ENCODE measurements at regions not wholly inside any gene's neighbourhood (a gene's known extent, or its start where the extent isn't known, plus 50 kb on each side); places are given as distances from the start of the nearest gene placed in this dataset.

DNA sequence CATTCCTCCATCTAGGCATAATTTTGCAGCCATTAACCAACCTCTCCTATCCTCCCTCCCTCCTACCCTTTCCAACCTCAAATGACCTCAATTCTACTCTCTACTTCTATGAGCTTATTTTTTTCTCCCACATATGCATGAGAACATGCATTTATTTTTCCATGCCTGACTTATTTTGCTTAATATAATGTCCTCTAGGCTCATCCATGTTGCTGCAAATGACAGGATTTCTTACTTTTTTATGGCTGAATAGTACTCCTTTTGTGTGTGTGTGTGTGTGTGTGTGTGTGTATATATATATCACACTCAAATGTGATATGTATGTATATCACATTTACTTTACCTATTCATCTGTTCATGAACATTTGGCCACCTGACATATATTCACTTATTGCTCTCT lies 339.4 kb downstream of the SIPA1L2 start:
- Histone ChIP-seq H3K36me3 (replicated peaks; ENCODE audit: insufficient read depth, low read length) (no peaks in the 10 kb centered on the region), H4K20me1 (ENCODE audit: insufficient read depth, low read length) (no peaks in the 10 kb centered on the region), H3K4me2 (ENCODE audit: low read depth, low read length) (no peak overlapping the region), H3K4me3 (ENCODE audit: low read length) (no peak overlapping the region), H3F3A (ENCODE audit: insufficient read depth, low read length) (no peaks in the 10 kb centered on the region), H3K9ac (ENCODE audit: low read length) (no peak overlapping the region), H3K9me3 (replicated peaks; ENCODE audit: insufficient read depth, low read length) (no peaks in the 10 kb centered on the region), H3K79me2 (ENCODE audit: low read length) (no peaks in the 10 kb centered on the region), H2AFZ (ENCODE audit: low read length) (no peak overlapping the region), H3K27ac (ENCODE audit: low read length) (no peak overlapping the region), H3K9me2 (replicated peaks; ENCODE audit: insufficient read depth, low read length) (no peaks in the 10 kb centered on the region), H3K27me3 (replicated peaks; ENCODE audit: insufficient read depth, low read length) (no peaks in the 10 kb centered on the region), H3K4me1 (ENCODE audit: low read length) (no peaks in the 10 kb centered on the region)
- DNase-seq: no peak
- TF ChIP-seq, protein P1, sequence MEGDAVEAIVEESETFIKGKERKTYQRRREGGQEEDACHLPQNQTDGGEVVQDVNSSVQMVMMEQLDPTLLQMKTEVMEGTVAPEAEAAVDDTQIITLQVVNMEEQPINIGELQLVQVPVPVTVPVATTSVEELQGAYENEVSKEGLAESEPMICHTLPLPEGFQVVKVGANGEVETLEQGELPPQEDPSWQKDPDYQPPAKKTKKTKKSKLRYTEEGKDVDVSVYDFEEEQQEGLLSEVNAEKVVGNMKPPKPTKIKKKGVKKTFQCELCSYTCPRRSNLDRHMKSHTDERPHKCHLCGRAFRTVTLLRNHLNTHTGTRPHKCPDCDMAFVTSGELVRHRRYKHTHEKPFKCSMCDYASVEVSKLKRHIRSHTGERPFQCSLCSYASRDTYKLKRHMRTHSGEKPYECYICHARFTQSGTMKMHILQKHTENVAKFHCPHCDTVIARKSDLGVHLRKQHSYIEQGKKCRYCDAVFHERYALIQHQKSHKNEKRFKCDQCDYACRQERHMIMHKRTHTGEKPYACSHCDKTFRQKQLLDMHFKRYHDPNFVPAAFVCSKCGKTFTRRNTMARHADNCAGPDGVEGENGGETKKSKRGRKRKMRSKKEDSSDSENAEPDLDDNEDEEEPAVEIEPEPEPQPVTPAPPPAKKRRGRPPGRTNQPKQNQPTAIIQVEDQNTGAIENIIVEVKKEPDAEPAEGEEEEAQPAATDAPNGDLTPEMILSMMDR (IDR thresholded peaks at IDR 0.05; ENCODE audit: low read length): no peak
- TF ChIP-seq EZH2phosphoT487 (IDR thresholded peaks at IDR 0.05; ENCODE audit: low read length): no peak
- no peak for TF ChIP-seq EZH2 (optimal IDR thresholded peaks at IDR 0.05; ENCODE audit: low read depth, low read length)

GRCh38 chr1:232287676-232288569 lies 342.0 kb downstream of the SIPA1L2 start:
- no peaks in the 10 kb centered on the region for H4K20me1 ChIP-seq (ENCODE audit: insufficient read depth, low read length)
- no peak overlapping the region for H3K9ac ChIP-seq (ENCODE audit: low read length)
- TF ChIP-seq EZH2 (optimal IDR thresholded peaks at IDR 0.05; ENCODE audit: low read depth, low read length): no peak
- no peak for TF ChIP-seq EZH2phosphoT487 (IDR thresholded peaks at IDR 0.05; ENCODE audit: low read length)
- TF ChIP-seq, protein P1 (IDR thresholded peaks at IDR 0.05; ENCODE audit: low read length): no peak
- no peaks in the 10 kb centered on the region for H3F3A ChIP-seq (ENCODE audit: insufficient read depth, low read length)
- H3K9me2 ChIP-seq (replicated peaks; ENCODE audit: insufficient read depth, low read length): no peaks in the 10 kb centered on the region
- H3K36me3 ChIP-seq (replicated peaks; ENCODE audit: insufficient read depth, low read length): no peaks in the 10 kb centered on the region
- no peaks in the 10 kb centered on the region for H3K9me3 ChIP-seq (replicated peaks; ENCODE audit: insufficient read depth, low read length)
- H3K27me3 ChIP-seq (replicated peaks; ENCODE audit: insufficient read depth, low read length): no peaks in the 10 kb centered on the region
- no peak for DNase-seq
- no peaks in the 10 kb centered on the region for H3K79me2 ChIP-seq (ENCODE audit: low read length)
- no peak overlapping the region for H3K4me3 ChIP-seq (ENCODE audit: low read length)
- no peak overlapping the region for H2AFZ ChIP-seq (ENCODE audit: low read length)
- no peak overlapping the region for H3K27ac ChIP-seq (ENCODE audit: low read length)
- H3K4me2 ChIP-seq (ENCODE audit: low read depth, low read length): no peak overlapping the region
- H3K4me1 ChIP-seq (ENCODE audit: low read length): no peaks in the 10 kb centered on the region

- H3K79me2 ChIP-seq (ENCODE audit: low read length): no peaks in the 10 kb centered on the region
- no peaks in the 10 kb centered on the region for H3K9me2 ChIP-seq (replicated peaks; ENCODE audit: insufficient read depth, low read length)
- no peaks in the 10 kb centered on the region for H3K9me3 ChIP-seq (replicated peaks; ENCODE audit: insufficient read depth, low read length)
- H3K4me1 ChIP-seq (ENCODE audit: low read length): no peaks in the 10 kb centered on the region
- H3K9ac ChIP-seq (ENCODE audit: low read length): no peak overlapping the region
- TF ChIP-seq EZH2 (optimal IDR thresholded peaks at IDR 0.05; ENCODE audit: low read depth, low read length) (no peak), EZH2phosphoT487 (IDR thresholded peaks at IDR 0.05; ENCODE audit: low read length) (no peak)
- TF ChIP-seq, protein P1 (IDR thresholded peaks at IDR 0.05; ENCODE audit: low read length): no peak
- H3K36me3 ChIP-seq (replicated peaks; ENCODE audit: insufficient read depth, low read length): no peaks in the 10 kb centered on the region
- no peak overlapping the region for H3K27ac ChIP-seq (ENCODE audit: low read length)
- no peak overlapping the region for H3K4me3 ChIP-seq (ENCODE audit: low read length)
- H3K27me3 ChIP-seq (replicated peaks; ENCODE audit: insufficient read depth, low read length): no peaks in the 10 kb centered on the region
- no peak overlapping the region for H2AFZ ChIP-seq (ENCODE audit: low read length)
- H4K20me1 ChIP-seq (ENCODE audit: insufficient read depth, low read length): no peaks in the 10 kb centered on the region
- H3K4me2 ChIP-seq (ENCODE audit: low read depth, low read length): no peak overlapping the region
- no peaks in the 10 kb centered on the region for H3F3A ChIP-seq (ENCODE audit: insufficient read depth, low read length)
- no peak for DNase-seq
Measured at GRCh38 chr1:232285138-232285537, 344.8 kb downstream of the SIPA1L2 start.
